ENCODE measurements at regions not wholly inside any gene's neighbourhood (a gene's known extent, or its start where the extent isn't known, plus 50 kb on each side); places are given as distances from the start of the nearest gene placed in this dataset.

DNA sequence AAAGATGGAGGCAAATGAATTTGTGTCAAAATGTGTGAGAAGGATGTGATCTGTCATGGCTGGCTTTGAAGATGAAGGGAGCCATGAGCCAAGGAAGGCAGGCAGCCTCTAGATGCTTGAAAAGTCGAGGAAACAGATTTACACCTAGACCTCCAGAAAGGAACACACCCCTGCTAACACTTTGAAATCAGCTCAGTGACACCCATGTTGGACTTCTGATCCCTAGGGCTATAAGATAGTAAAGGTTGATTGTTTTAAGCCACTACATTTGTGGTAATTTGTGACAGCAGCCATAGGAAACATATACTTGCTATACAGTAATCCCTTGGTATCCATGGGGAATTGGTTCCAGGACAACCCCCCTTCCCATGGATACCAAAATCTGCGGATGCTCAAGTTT, 80.5 kb upstream of the DYRK2 start:
- Histone ChIP-seq H3K27ac (ENCODE audit: low read depth, low read length) (no peak overlapping the region), H3K79me2 (ENCODE audit: insufficient read depth, low read length) (no peaks in the 10 kb centered on the region), H3K27me3 (ENCODE audit: insufficient read depth, low read length) (no peaks in the 10 kb centered on the region), H3K4me3 (replicated peaks in 1 of 2; ENCODE audit: low read depth in 1 of 2, low read length in 2 of 2) (no peak overlapping the region), H3K9ac (ENCODE audit: low read length) (no peak overlapping the region), H3K4me1 (ENCODE audit: control insufficient read depth in 1 of 2, insufficient read depth in 2 of 2, low read length in 2 of 2) (no peaks in the 10 kb centered on the region), H3K36me3 (ENCODE audit: control insufficient read depth in 1 of 2, insufficient read depth in 2 of 2, low read length in 2 of 2) (no peaks in the 10 kb centered on the region), H2AFZ (ENCODE audit: low read depth, low read length, poor library complexity, severe bottlenecking) (no peak overlapping the region), H3K4me2 (ENCODE audit: low read length) (no peak overlapping the region), H4K20me1 (ENCODE audit: insufficient read depth) (no peaks in the 10 kb centered on the region), H3K9me2 (ENCODE audit: insufficient read depth) (no peaks in the 10 kb centered on the region), H3K9me3 (ENCODE audit: control insufficient read depth in 1 of 2, insufficient read depth in 1 of 2, low read depth in 1 of 2, low read length in 2 of 2) (no peaks in the 10 kb centered on the region; a peak in 1 of 4 replicates)
- TF ChIP-seq CBX3 (IDR thresholded peaks at IDR 0.05; ENCODE audit: low read depth) (no peak), RAD21 (IDR thresholded peaks at IDR 0.05; ENCODE audit: low read depth) (no peak), ELF1 (IDR thresholded peaks at IDR 0.05; ENCODE audit: borderline replicate concordance, low read depth) (no peak), ZFX (IDR thresholded peaks at IDR 0.05) (no peak), EGR1 (IDR thresholded peaks at IDR 0.05; ENCODE audit: low read depth) (no peak), POLR2AphosphoS5 (IDR thresholded peaks at IDR 0.05; ENCODE audit: low read depth, low read length) (no peak), FOSL1 (IDR thresholded peaks at IDR 0.05; ENCODE audit: low read depth) (no peak), EZH2 (IDR thresholded peaks at IDR 0.05) (no peak), EZH2phosphoT487 (IDR thresholded peaks at IDR 0.05; ENCODE audit: borderline replicate concordance) (no peak)
- TF ChIP-seq, protein P1, sequence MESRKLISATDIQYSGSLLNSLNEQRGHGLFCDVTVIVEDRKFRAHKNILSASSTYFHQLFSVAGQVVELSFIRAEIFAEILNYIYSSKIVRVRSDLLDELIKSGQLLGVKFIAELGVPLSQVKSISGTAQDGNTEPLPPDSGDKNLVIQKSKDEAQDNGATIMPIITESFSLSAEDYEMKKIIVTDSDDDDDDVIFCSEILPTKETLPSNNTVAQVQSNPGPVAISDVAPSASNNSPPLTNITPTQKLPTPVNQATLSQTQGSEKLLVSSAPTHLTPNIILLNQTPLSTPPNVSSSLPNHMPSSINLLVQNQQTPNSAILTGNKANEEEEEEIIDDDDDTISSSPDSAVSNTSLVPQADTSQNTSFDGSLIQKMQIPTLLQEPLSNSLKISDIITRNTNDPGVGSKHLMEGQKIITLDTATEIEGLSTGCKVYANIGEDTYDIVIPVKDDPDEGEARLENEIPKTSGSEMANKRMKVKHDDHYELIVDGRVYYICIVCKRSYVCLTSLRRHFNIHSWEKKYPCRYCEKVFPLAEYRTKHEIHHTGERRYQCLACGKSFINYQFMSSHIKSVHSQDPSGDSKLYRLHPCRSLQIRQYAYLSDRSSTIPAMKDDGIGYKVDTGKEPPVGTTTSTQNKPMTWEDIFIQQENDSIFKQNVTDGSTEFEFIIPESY (IDR thresholded peaks at IDR 0.05; ENCODE audit: extremely low read depth, insufficient replicate concordance, low read length), result no peak
- TF ChIP-seq, protein P2, sequence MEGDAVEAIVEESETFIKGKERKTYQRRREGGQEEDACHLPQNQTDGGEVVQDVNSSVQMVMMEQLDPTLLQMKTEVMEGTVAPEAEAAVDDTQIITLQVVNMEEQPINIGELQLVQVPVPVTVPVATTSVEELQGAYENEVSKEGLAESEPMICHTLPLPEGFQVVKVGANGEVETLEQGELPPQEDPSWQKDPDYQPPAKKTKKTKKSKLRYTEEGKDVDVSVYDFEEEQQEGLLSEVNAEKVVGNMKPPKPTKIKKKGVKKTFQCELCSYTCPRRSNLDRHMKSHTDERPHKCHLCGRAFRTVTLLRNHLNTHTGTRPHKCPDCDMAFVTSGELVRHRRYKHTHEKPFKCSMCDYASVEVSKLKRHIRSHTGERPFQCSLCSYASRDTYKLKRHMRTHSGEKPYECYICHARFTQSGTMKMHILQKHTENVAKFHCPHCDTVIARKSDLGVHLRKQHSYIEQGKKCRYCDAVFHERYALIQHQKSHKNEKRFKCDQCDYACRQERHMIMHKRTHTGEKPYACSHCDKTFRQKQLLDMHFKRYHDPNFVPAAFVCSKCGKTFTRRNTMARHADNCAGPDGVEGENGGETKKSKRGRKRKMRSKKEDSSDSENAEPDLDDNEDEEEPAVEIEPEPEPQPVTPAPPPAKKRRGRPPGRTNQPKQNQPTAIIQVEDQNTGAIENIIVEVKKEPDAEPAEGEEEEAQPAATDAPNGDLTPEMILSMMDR (IDR thresholded peaks at IDR 0.05 in 2 of 3, conservative IDR thresholded peaks at IDR 0.05 in 1 of 3; ENCODE audit: borderline replicate concordance in 1 of 3, insufficient read depth in 1 of 3, low read depth in 2 of 3, low read length in 2 of 3), result no peak
- TF ChIP-seq, protein P3, sequence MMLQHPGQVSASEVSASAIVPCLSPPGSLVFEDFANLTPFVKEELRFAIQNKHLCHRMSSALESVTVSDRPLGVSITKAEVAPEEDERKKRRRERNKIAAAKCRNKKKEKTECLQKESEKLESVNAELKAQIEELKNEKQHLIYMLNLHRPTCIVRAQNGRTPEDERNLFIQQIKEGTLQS (IDR thresholded peaks at IDR 0.05), result no peak
- ChIA-PET RAD21 (ENCODE audit: low non-redundant PET in 1 of 2, low total read pairs in 2 of 2, uncharacterized antibody in 2 of 2, unreplicated experiment in 2 of 2) (no interaction called here), POLR2A (no interaction called here), CTCF (no interaction called here)
- no TSS peak for BruUV-seq (replicated peaks)
- intact Hi-C loops (cut with micrococcal nuclease), result no loop called here
- ATAC-seq (no peak), DNase-seq (ENCODE audit: low read depth, low spot score) (no peak)
